A549 (cell line): ENCODE measurements at regions not wholly inside any gene's neighbourhood (a gene's known extent, or its start where the extent isn't known, plus 50 kb on each side); places are given as distances from the start of the nearest gene placed in this dataset.

ENCODE experiments used
- ATAC-seq, 2 experiments: fragments of 200-7000 bp in 1 of 2; fragments of >200 bp in 1 of 2; cut with Nextera tagmentation in 1 of 2; cut with Tn5 transposase in 1 of 2; 3 replicates each; pipeline versions ENCODE4 v1.8.0 to v1.9.1; 2018 to 2020; ENCODE audit warnings: mild to moderate bottlenecking in 1 of 2, moderate library complexity in 1 of 2
- CTCF ChIA-PET: fragments of 300-600 bp; sonication (Branson Sonifier 250); formaldehyde crosslinking; extraction: SDS; loops from one replicate; lab custom pipeline; 2021; ENCODE audit warnings: antibody characterized with exemption, inconsistent platforms; lab: Yijun Ruan, JAX
- POLR2A ChIA-PET: fragments of 350-600 bp; formaldehyde crosslinking; extraction: SDS; loops from one replicate; lab custom pipeline; 2021; ENCODE audit warnings: antibody characterized with exemption, inconsistent platforms; lab: Yijun Ruan, JAX
- DNase-seq, 2 experiments: peaks; one replicate each; pipeline versions ENCODE4 v3.0.0 to v3.0.0-alpha.2; 2011 to 2016; ENCODE audit warnings: low read depth in 1 of 2, low spot score in 1 of 2
- FAIRE-seq: peaks from 2 replicates; lab custom pipeline; 2011; peaks lifted over from hg19 to GRCh38; lab: Jason Lieb, UNC
- H3K27ac ChIP-seq, 2 experiments: fragments of >200 bp; sonication (Bioruptor Twin); formaldehyde crosslinking; 3 replicates each; pipeline ENCODE4 v1.5.1; 2016 to 2017
- H3K4me1 ChIP-seq: fragments of >200 bp; sonication (Bioruptor Twin); formaldehyde crosslinking; 3 replicates; pipeline ENCODE4 v1.6.1; 2016
- H3K4me2 ChIP-seq: fragments of >200 bp; sonication (Bioruptor Twin); formaldehyde crosslinking; 3 replicates; pipeline ENCODE4 v1.6.1; 2016
- H3K4me3 ChIP-seq: fragments of >200 bp; sonication (Bioruptor Twin); formaldehyde crosslinking; 3 replicates; pipeline ENCODE4 v1.5.1; 2016
- H3K9me3 ChIP-seq: fragments of >200 bp; sonication (Bioruptor Twin); formaldehyde crosslinking; 3 replicates; pipeline ENCODE4 v1.6.1; 2016
- BCL3 ChIP-seq: fragments of >200 bp; sonication (Bioruptor Twin); formaldehyde crosslinking; IDR thresholded peaks from 3 replicates; pipeline ENCODE4 v1.6.1; 2016
- BHLHE40 ChIP-seq: IDR thresholded peaks from 2 replicates; pipeline ENCODE4 v1.6.1; 2012; ENCODE audit warnings: low read depth, low read length, inconsistent platforms
- CBX2 ChIP-seq: fragments of 200-600 bp; sonication (generic); IDR thresholded peaks from 2 replicates; pipeline ENCODE4 v1.6.1; 2016; ENCODE audit warnings: low read depth, mild to moderate bottlenecking, borderline replicate concordance
- CEBPB ChIP-seq, 2 experiments: fragments of >200 bp in 1 of 2; sonication (Bioruptor Twin) in 1 of 2; formaldehyde crosslinking in 1 of 2; IDR thresholded peaks; 2 replicates each; pipeline ENCODE4 v1.6.1; 2012 to 2016
- CHD2 ChIP-seq: fragments of 150-350 bp; IDR thresholded peaks from 2 replicates; pipeline ENCODE4 v1.6.1; 2014; ENCODE audit warnings: low read length; ENCODE audit not compliant: partially characterized antibody
- EHMT2 ChIP-seq: fragments of 200-600 bp; sonication (generic); IDR thresholded peaks from 2 replicates; pipeline ENCODE4 v1.6.1; 2016; ENCODE audit warnings: antibody characterized with exemption, low read depth, mild to moderate bottlenecking, moderate library complexity
- EP300 ChIP-seq, 2 experiments: fragments of >200 bp; sonication (Bioruptor Twin); formaldehyde crosslinking; IDR thresholded peaks; 2 replicates in 1 of 2; 3 replicates in 1 of 2; pipeline ENCODE4 v1.6.1; 2016 to 2017
- ESRRA ChIP-seq: fragments of 150-350 bp; IDR thresholded peaks from 2 replicates; pipeline ENCODE4 v1.6.1; 2014; ENCODE audit warnings: mild to moderate bottlenecking, low read length, borderline replicate concordance
- FOSB ChIP-seq: fragments of 250-450 bp; sonication (Bioruptor Pico); IDR thresholded peaks from 2 replicates; pipeline ENCODE4 v1.5.0; 2020; ENCODE audit warnings: mild to moderate bottlenecking, moderate library complexity
- FOSL2 ChIP-seq, 2 experiments: fragments of 450-650 bp in 1 of 2; fragments of >200 bp in 1 of 2; sonication (Bioruptor Twin) in 1 of 2; formaldehyde crosslinking; IDR thresholded peaks; 2 replicates each; pipeline versions ENCODE4 v1.5.0 to v1.6.1; 2016 to 2020; ENCODE audit warnings: mild to moderate bottlenecking in 1 of 2, moderate library complexity in 1 of 2
- KDM1A ChIP-seq: fragments of 200-600 bp; sonication (generic); IDR thresholded peaks from 2 replicates; pipeline ENCODE4 v1.6.1; 2016; ENCODE audit warnings: low read depth, mild to moderate bottlenecking
- MAFK ChIP-seq: fragments of 450-650 bp; IDR thresholded peaks from 2 replicates; pipeline ENCODE4 v1.6.1; 2014; ENCODE audit not compliant: partially characterized antibody
- MAZ ChIP-seq: fragments of 150-350 bp; IDR thresholded peaks from 2 replicates; pipeline ENCODE4 v1.6.1; 2014; ENCODE audit warnings: antibody characterized with exemption, low read depth, low read length, borderline replicate concordance
- PHF8 ChIP-seq: fragments of 200-600 bp; sonication (generic); IDR thresholded peaks from 2 replicates; pipeline ENCODE4 v1.6.1; 2016; ENCODE audit warnings: low read depth, mild to moderate bottlenecking, antibody characterized with exemption, moderate library complexity, borderline replicate concordance
- POLR2AphosphoS2 ChIP-seq: conservative IDR thresholded peaks from 2 replicates; pipeline ENCODE4 v1.6.1; 2012; ENCODE audit warnings: low read length, improper control_type of control experiment, inconsistent platforms
- RARB ChIP-seq: fragments of 250-450 bp; sonication (Bioruptor Pico); IDR thresholded peaks from 2 replicates; pipeline ENCODE4 v1.8.0; 2021; ENCODE audit warnings: mild to moderate bottlenecking, moderate library complexity
- RCOR1 ChIP-seq: fragments of 150-350 bp; IDR thresholded peaks from 2 replicates; pipeline ENCODE4 v1.6.1; 2014; ENCODE audit warnings: antibody characterized with exemption, low read length, low read depth
- SREBF2 ChIP-seq: fragments of 450-650 bp; IDR thresholded peaks from 2 replicates; pipeline ENCODE4 v1.6.1; 2014; ENCODE audit warnings: mild to moderate bottlenecking, moderate library complexity
- WGBS: methylation state at CpG from one replicate; pipeline ENCODE4 v1.1.6; 2017; ENCODE audit errors: missing lambda C conversion rate; 5-methylcytosine and 5-hydroxymethylcytosine counted together
- TF ChIP-seq, protein P1 (sequence below): IDR thresholded peaks from 2 replicates; pipeline ENCODE4 v1.6.1; 2012
- TF ChIP-seq, protein P2 (sequence below): fragments of 250-450 bp; sonication (Bioruptor Pico); IDR thresholded peaks from 2 replicates; pipeline ENCODE4 v1.5.0; 2021; ENCODE audit warnings: mild to moderate bottlenecking, moderate library complexity, borderline replicate concordance
- TF ChIP-seq, protein P3 (sequence below): fragments of 250-450 bp; sonication (Bioruptor Pico); IDR thresholded peaks from 2 replicates; pipeline ENCODE4 v1.5.0; 2020; ENCODE audit warnings: low read depth, mild to moderate bottlenecking, moderate library complexity
- TF ChIP-seq, protein P4 (sequence below): IDR thresholded peaks from 2 replicates; pipeline ENCODE4 v1.6.1; 2012
- TF ChIP-seq, protein P5 (sequence below): fragments of 150-350 bp; IDR thresholded peaks from 2 replicates; pipeline ENCODE4 v1.6.1; 2014; ENCODE audit warnings: low read depth, mild to moderate bottlenecking, low read length

DNA sequence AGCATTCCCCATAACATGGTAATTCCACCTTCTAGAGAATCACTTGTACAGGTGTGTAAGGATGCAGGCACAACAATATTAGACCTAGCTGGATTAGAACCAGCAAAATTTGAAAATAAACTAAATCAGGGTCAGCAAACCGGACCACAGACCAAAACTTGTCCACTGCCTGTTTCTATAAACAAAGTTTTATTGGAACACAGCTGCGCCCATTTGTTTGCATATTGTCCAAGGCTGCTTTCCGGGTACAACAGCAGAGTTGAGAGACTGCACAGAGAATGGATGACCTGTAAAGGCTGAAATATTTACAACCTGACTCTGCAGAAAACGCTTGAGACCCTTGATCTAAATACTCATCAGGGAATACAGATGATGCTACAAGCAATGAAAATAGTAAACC is 73.6 kb upstream of the SLC45A1 start:
- TF ChIP-seq SREBF2: no peak
- no peak for TF ChIP-seq BHLHE40
- TF ChIP-seq, protein P1, sequence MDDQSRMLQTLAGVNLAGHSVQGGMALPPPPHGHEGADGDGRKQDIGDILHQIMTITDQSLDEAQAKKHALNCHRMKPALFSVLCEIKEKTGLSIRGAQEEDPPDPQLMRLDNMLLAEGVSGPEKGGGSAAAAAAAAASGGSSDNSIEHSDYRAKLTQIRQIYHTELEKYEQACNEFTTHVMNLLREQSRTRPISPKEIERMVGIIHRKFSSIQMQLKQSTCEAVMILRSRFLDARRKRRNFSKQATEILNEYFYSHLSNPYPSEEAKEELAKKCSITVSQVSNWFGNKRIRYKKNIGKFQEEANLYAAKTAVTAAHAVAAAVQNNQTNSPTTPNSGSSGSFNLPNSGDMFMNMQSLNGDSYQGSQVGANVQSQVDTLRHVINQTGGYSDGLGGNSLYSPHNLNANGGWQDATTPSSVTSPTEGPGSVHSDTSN: no peak
- TF ChIP-seq, protein P2, sequence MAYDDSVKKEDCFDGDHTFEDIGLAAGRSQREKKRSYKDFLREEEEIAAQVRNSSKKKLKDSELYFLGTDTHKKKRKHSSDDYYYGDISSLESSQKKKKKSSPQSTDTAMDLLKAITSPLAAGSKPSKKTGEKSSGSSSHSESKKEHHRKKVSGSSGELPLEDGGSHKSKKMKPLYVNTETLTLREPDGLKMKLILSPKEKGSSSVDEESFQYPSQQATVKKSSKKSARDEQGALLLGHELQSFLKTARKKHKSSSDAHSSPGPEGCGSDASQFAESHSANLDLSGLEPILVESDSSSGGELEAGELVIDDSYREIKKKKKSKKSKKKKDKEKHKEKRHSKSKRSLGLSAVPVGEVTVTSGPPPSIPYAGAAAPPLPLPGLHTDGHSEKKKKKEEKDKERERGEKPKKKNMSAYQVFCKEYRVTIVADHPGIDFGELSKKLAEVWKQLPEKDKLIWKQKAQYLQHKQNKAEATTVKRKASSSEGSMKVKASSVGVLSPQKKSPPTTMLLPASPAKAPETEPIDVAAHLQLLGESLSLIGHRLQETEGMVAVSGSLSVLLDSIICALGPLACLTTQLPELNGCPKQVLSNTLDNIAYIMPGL (CRISPR knock-in tag): no peak
- TF ChIP-seq, protein P3, sequence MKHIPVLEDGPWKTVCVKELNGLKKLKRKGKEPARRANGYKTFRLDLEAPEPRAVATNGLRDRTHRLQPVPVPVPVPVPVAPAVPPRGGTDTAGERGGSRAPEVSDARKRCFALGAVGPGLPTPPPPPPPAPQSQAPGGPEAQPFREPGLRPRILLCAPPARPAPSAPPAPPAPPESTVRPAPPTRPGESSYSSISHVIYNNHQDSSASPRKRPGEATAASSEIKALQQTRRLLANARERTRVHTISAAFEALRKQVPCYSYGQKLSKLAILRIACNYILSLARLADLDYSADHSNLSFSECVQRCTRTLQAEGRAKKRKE: no peak
- TF ChIP-seq BCL3: no peak
- TF ChIP-seq, all 56 proteins: peak for 0

GRCh38 chr1:8242498-8242897 is 75.4 kb upstream of the SLC45A1 start:
- no peak for ATAC-seq
- DNase-seq: no peak
- 66% methylated on average over 7 of the region's 7 CpGs for WGBS
- POLR2A ChIA-PET: no interaction called here
- no peak overlapping the region for H3K4me3 ChIP-seq
- CTCF ChIA-PET: no interaction called here
- TF ChIP-seq FOSB (CRISPR knock-in tag) (no peak), MAZ (no peak), RARB (CRISPR knock-in tag) (no peak), FOSL2 (IDR thresholded peaks at IDR 0.05) (no peak), FOSL2 (CRISPR knock-in tag; IDR thresholded peaks at IDR 0.05) (no peak), CEBPB (IDR thresholded peaks at IDR 0.05) (no peak), POLR2AphosphoS2 (no peak), CBX2 (no peak), RCOR1 (no peak)
- TF ChIP-seq, protein P4, sequence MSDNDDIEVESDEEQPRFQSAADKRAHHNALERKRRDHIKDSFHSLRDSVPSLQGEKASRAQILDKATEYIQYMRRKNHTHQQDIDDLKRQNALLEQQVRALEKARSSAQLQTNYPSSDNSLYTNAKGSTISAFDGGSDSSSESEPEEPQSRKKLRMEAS: no peak
- TF ChIP-seq, all 56 proteins: peak for 0
- FAIRE-seq: no peak
- Histone ChIP-seq H3K9me3 (no peaks in the 10 kb centered on the region), H3K4me1 (peaks cover 31% of the 10 kb centered on the region), H3K27ac (peak overlapping the region in 1 of 2 experiments; percentile 72; a peak in 3 of 6 replicates), H3K4me2 (no peak overlapping the region)

More for the DNA sequence above, 73.6 kb upstream of the SLC45A1 start:
- WGBS: 74% methylated on average over 4 of the region's 4 CpGs
- DNase-seq (no peak), ATAC-seq (no peak), FAIRE-seq (no peak)
- H3K4me3 ChIP-seq: no peak overlapping the region
- CTCF ChIA-PET: interaction anchor here (0.8 to 1.3 kb wide), 2 partner anchors 10 to 261 kb away, joined by 3 to 4 read pairs; no protein-coding TSS in a partner anchor
- POLR2A ChIA-PET: no interaction called here
- H3K4me1 ChIP-seq: peaks cover 19% of the 10 kb centered on the region
- H3K4me2 ChIP-seq: no peak overlapping the region
- peak overlapping the region in 1 of 2 experiments; percentile 7; a peak in 1 of 6 replicates for H3K27ac ChIP-seq
- no peaks in the 10 kb centered on the region for H3K9me3 ChIP-seq

- Histone ChIP-seq H3K4me3 (no peak overlapping the region), H3K9me3 (no peaks in the 10 kb centered on the region), H3K4me1 (peaks cover 35% of the 10 kb centered on the region), H3K4me2 (no peak overlapping the region)
- peak in 1 of 2 experiments; percentile 39 for DNase-seq
- ChIA-PET POLR2A (no interaction called here), CTCF (interaction anchor here (1.8 kb wide), 1 partner anchor 72 kb away, joined by 9 read pairs; no protein-coding TSS in a partner anchor)
- 79% methylated on average over 14 of the region's 14 CpGs for WGBS
- no peak for TF ChIP-seq FOSL2 (IDR thresholded peaks at IDR 0.05)
- TF ChIP-seq FOSL2 (CRISPR knock-in tag; IDR thresholded peaks at IDR 0.05): no peak
- no peak for TF ChIP-seq MAFK
- TF ChIP-seq EHMT2: no peak
- TF ChIP-seq CHD2: no peak
- TF ChIP-seq PHF8: no peak
- no peak for TF ChIP-seq EP300 (IDR thresholded peaks at IDR 0.05)
- TF ChIP-seq, protein P5, sequence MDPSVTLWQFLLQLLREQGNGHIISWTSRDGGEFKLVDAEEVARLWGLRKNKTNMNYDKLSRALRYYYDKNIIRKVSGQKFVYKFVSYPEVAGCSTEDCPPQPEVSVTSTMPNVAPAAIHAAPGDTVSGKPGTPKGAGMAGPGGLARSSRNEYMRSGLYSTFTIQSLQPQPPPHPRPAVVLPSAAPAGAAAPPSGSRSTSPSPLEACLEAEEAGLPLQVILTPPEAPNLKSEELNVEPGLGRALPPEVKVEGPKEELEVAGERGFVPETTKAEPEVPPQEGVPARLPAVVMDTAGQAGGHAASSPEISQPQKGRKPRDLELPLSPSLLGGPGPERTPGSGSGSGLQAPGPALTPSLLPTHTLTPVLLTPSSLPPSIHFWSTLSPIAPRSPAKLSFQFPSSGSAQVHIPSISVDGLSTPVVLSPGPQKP: no peak
- TF ChIP-seq ESRRA: no peak
- no peak for TF ChIP-seq KDM1A
- TF ChIP-seq, all 56 proteins: peak for 0
- FAIRE-seq: no peak
- H3K27ac ChIP-seq: peak overlapping the region; percentile 64 to 72; a peak in 5 of 6 replicates
- no peak; a peak in 1 of 6 replicates for ATAC-seq
These were observed 76.4 kb upstream of the SLC45A1 start for GRCh38 chr1:8241417-8242014.
